G401 (cell line): ENCODE measurements at regions not wholly inside any gene's neighbourhood (a gene's known extent, or its start where the extent isn't known, plus 50 kb on each side); places are given as distances from the start of the nearest gene placed in this dataset.

Source experiments
- DNase-seq: peaks from one replicate; pipeline ENCODE4 v3.0.0-alpha.2; 2015; ENCODE audit warnings: low spot score
- in situ Hi-C: cut with HindIII; loops from 2 replicates; pipeline ENCODE4 v1.10.0; 2016; ENCODE audit warnings: low sequenced_read_pairs, mixed read lengths

GRCh38 chr12:114990381-114990780 is 306.4 kb upstream of the TBX3 start:
- DNase-seq = no peak
- in situ Hi-C loops = no loop called here

- no peak for DNase-seq
- in situ Hi-C loops = no loop called here
These were observed 302.9 kb upstream of the TBX3 start for GRCh38 chr12:114986849-114987248.

GRCh38 chr12:114986178-114986714 is 302.3 kb upstream of the TBX3 start:
- no peak for DNase-seq
- in situ Hi-C loops = no loop called here

- in situ Hi-C loops = no loop called here
- no peak for DNase-seq
These were observed 300.7 kb upstream of the TBX3 start for GRCh38 chr12:114984634-114985061.

- in situ Hi-C loops = no loop called here
- no peak for DNase-seq
These were observed 298.8 kb upstream of the TBX3 start for GRCh38 chr12:114982760-114983159.

- in situ Hi-C loops = no loop called here
- DNase-seq = no peak
These were observed 297.1 kb upstream of the TBX3 start for GRCh38 chr12:114981036-114981435.

- in situ Hi-C loops = no loop called here
- no peak for DNase-seq
These were observed 293.0 kb upstream of the TBX3 start for GRCh38 chr12:114976959-114977358.

GRCh38 chr12:114976372-114976771 is 292.4 kb upstream of the TBX3 start:
- DNase-seq = no peak
- in situ Hi-C loops = no loop called here

GRCh38 chr12:114975640-114976310 is 291.8 kb upstream of the TBX3 start:
- in situ Hi-C loops = no loop called here
- no peak for DNase-seq

GRCh38 chr12:114974826-114975639 is 291.1 kb upstream of the TBX3 start:
- DNase-seq = no peak
- in situ Hi-C loops = no loop called here

GRCh38 chr12:114974333-114974732 is 290.4 kb upstream of the TBX3 start:
- in situ Hi-C loops = no loop called here
- DNase-seq = no peak

GRCh38 chr12:114968727-114969126 is 284.8 kb upstream of the TBX3 start:
- DNase-seq = no peak
- in situ Hi-C loops = no loop called here

- DNase-seq = no peak
- in situ Hi-C loops = no loop called here
These were observed 283.2 kb upstream of the TBX3 start for GRCh38 chr12:114967151-114967550.

GRCh38 chr12:114964841-114965240 is 280.9 kb upstream of the TBX3 start:
- DNase-seq = no peak
- in situ Hi-C loops = no loop called here

- no peak for DNase-seq
- in situ Hi-C loops = no loop called here
These were observed 279.9 kb upstream of the TBX3 start for GRCh38 chr12:114963846-114964245.

GRCh38 chr12:114961491-114961890 is 277.5 kb upstream of the TBX3 start:
- DNase-seq = no peak
- in situ Hi-C loops = no loop called here

GRCh38 chr12:114958538-114958937 is 274.6 kb upstream of the TBX3 start:
- no peak for DNase-seq
- in situ Hi-C loops = no loop called here

- in situ Hi-C loops = no loop called here
- no peak for DNase-seq
These were observed 273.2 kb upstream of the TBX3 start for GRCh38 chr12:114957225-114957624.

- in situ Hi-C loops = no loop called here
- DNase-seq = no peak
These were observed 271.5 kb upstream of the TBX3 start for GRCh38 chr12:114955414-114956014.

- in situ Hi-C loops = no loop called here
- DNase-seq = no peak
These were observed 270.6 kb upstream of the TBX3 start for GRCh38 chr12:114954511-114955055.
